NCI-H748 treated with DMSO at 0.1 percent for 48 hours (cell line): ENCODE measurements at regions not wholly inside any gene's neighbourhood (a gene's known extent, or its start where the extent isn't known, plus 50 kb on each side); places are given as distances from the start of the nearest gene placed in this dataset.
"Not testable (repeated sequence)": the region's sequence is repeated elsewhere in the genome, so short reads cannot be mapped to it uniquely, and the experiment has no call there.

Experiments
- DNase-seq: peaks from one replicate; lab custom pipeline; 2025; lab: John Stamatoyannopoulos, UW

DNA sequence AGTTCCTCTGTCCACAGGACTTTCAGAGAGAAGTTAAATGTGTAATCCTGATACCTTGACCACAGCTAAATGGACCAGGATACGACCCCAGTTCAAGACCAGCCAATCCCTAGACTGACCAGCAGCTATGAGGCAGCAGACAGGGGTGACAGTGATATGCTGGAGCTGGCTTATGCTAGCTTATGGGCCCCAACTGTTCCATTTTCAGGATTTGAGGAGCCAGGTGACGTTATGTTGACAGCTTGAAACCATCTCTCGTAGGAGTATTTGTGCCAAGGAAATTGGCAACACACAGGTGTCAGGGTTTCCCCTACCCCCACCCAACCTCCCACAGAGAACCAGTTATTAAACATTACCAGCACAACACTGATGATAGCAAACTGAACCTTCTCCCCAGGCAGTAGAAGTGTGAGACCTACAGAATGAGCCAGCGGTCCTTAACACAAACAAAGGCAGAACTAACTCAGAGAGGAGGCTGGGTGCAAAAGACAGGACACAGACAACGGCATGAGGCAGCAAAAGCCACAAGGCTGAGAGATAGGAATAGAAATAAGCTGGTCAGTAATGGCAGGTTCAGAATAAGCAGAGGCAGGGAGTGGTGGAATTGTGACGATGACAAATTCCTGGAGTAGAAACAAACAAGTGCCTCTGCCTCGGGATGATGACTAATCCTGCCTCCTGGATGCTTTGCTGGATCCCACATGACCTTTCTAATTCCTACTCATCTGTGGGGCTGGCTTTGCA is 85.6 kb upstream of the CPEB2 start:
- DNase-seq, result no peak

DNA sequence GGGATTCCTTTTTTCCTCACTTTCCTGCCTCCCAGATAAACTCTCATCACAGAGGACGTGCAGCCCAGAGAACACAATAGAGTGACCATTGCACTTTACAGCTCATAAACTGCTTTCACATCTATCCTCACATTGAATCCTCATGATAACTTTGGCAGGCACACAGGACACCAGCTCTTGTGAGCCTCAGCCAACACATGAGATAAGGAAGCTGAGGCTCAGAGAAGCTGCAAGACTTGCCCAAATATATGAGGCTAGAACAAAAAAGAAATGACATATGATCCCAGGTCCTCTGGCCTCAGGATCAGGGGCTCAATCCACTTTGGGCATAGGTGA is 85.0 kb upstream of the CPEB2 start:
- DNase-seq, result no peak

DNA sequence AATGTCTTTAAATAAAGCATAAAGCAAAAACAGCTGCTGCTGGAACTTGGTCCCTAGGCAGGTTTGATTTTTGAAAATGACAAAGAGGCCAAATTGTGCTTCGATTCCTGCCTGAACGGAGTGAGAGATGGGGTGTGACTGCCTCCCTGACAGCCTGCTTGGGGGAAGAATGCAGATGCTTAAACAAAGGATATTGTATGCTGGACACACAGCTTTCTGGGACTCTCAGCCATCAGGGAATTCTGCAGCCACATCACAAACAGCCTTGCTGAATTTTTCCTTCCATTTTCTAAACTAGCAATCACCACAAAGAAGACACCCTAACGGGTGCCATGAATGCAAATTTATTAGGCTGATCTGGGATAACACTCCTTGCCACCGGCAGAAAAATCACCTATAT is 83.9 kb upstream of the CPEB2 start:
- no peak for DNase-seq

DNA sequence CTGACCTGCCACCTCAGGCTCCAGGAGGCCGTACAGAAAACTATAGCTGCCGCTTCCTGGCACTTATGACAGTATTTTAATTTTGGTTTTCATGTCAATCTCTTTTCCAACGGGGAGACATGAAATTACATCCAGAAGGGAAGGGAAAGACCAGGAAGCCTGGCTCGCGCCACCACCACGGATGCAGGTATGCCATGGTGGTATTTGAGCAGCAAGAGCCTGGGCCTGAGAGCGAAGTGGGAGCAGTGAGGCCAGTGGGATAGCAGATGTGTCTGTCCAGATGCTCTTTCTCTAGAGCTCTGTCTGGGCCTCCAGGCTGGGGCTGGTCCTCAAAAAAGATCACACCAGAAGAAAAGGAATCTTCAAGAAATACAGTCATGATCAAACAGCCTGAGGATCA is 82.5 kb upstream of the CPEB2 start:
- DNase-seq, result no peak

DNA sequence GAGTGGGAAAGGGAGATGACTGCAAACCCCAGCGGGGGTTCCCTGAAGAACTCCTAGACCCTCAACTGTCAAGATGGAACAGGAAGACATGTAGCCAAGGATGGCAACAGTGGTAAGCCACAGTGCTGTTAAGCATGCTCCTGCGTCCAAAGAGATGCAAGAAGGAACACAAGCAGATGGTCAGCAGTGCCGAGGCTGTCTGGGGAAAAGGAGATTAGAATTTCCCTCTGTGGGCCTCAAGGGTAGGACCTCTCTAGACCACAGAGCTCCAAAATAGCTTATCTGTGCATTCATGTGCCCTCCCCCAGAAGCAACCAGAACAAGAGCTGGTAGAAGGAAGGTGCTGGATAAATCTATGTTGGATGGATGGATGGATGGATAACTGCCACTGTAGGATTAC is 82.0 kb upstream of the CPEB2 start:
- no peak for DNase-seq

DNA sequence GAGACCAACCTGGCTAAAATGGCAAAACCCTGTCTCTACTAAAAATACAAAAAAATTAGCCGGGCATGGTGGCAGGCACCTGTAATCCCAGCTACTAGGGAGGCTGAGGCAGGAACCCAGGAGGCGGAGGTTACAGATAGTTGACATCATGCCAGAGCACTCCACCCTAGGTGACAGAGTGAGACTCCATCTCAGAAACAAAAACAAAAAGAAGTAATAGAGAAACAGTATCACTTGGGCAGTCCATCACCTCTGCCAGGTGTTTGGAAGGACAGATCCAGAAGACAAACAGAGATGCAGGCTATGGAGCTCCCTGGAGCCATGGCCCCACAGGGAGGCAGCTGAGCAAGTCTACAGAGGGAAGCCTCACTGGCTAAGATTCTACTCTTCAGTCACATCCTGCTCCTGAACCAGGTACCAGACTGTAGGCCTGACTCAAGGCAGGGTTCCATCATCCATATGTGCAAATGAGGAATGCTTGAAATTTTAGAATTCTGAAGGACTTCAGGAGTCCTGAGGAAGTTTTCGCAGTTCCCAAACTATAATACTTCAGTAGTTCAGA is 81.4 kb upstream of the CPEB2 start:
- no peak for DNase-seq

DNA sequence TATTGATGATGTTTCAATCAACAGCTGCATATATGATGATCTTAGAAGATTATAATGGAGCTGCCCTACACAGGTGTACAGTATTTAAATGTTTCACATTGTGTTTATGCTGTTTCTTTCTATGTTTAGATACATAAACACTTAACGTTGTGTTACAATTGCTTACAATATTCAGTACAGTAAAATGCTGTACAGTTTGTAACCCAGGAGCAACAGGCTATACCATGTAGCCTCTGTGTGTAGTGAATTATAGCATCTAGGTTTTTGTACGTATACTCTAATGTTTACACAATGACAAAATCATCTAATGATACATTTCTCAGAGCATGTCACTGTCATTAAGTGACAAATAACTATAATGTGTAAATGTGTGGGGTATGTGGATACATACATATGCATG is 80.5 kb upstream of the CPEB2 start:
- not testable (repeated sequence) for DNase-seq

DNA sequence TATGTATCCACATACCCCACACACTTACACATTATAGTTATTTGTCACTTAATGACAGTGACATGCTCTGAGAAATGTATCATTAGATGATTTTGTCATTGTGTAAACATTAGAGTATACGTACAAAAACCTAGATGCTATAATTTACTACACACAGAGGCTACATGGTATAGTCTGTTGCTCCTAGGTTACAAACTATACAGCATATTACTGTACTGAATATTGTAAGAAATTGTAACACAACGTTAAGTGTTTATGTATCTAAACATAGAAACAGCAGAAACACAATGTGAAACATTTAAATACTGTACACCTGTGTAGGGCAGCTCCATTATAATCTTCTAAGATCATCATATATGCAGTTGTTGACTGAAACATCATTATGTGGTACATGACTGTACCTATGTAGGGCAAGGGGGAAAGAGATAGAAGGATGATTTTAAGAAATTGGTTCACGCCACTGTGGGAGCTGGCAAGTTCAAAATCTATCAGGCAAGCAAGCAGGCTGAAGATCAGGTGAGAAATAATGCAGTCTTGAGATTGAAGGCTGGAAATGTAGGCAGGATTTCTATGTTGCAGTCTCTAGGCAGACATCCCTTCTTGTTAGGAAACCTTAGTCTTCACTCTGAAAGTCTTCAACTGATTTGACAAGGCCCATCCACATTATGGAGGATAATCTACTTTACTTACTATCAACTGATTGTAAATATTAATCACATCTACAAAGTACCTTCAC is 78.0 kb upstream of the CPEB2 start:
- no peak for DNase-seq

DNA sequence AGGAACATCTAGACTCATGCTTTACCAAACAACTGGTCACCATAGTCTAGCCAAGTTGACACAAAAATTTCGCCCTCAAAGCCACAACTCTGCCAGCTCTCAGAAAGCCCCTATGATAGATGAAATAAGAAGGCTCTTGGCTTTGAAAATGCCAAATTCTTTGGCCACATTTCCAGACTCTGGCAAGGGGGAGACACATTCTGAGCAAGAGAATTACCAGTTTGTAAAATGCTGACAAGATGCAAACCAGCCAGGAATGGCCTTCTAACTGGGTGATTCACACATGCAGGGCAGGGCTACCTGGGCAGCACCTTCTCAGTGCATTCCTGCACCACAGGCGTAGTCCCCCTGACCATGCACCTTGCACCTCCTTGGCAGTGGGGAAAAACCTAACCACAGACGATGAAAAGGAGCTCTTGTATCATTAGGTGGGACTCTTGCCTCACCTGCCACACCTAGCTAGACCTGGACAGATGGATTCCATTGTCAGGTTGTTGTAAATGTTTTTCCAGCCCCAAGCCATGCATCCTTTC is 77.4 kb upstream of the CPEB2 start:
- no peak for DNase-seq

DNA sequence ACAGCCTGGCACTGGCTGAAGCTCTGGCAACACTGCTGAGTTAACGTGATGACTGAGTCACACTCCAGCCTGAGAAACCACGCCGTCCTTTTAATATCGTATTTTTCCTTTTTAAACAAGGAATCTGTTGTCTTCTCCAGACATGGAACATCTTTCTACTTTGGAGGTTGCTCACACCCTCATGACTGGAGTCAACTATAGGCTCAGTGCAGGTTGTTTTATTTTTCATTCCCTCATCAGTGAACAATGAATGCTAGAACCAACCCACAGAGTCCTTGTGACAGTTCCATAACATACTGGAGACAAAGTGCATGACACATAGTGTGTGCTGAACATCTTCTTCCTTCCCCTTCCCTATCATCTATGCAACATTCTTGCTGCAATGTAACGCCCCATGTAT is 76.8 kb upstream of the CPEB2 start:
- DNase-seq, result no peak

DNA sequence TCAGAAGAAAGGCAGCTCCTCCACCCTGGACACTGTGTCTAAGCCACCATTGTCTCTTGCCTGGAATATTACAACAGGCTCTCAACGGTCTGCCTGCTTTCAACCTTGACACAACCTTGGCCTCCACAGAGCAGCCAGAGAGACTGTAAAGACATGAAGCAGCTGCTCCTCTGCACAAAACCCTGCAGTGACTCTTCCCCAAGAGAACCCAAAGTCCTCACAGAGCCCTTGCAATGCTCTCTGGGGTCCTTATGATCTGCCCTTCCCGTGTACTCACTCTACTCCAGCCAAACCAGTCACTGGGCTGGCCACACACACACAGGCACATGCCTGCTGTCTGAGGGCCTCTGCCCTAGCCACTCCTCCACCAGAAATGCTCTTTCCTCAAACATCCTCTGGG is 75.9 kb upstream of the CPEB2 start:
- DNase-seq, result no peak

DNA sequence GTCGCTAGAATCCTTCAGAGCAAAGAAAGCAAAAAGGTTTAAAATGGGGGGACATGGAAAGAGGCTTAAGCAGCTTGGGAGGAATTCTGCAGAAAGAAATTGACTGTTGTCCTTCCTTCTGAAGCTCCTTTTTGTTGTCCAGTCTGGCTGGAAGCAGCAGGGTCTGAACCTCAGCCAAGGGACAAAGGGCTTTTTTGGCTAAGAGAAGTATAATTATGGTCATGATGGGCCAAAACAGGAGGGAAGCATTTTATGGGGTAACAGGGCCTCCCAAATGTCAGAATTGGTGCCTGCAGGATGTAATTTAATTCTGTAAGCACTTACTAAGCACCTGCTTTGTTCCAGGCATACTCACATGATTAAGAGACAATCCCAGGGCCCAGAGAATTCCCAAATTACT is 74.2 kb upstream of the CPEB2 start:
- DNase-seq, result no peak

DNA sequence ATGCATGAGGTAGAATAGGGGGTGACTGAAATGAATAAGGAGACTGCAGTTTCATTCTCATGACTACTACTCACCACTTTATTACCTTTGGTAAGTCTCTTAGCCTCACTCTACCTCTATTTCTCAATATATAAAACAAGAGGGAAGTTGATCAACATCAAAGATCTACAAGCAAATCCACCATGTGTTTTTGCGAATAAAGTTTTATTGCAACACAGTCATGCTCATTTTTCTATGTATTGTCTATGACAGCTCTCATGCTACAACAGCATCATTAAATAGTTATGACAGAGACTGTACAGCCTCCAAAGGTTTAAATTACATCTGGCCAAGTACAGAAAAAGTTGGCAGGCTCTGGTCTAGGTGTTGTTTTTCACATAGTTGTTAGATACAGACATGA is 72.6 kb upstream of the CPEB2 start:
- no peak for DNase-seq

DNA sequence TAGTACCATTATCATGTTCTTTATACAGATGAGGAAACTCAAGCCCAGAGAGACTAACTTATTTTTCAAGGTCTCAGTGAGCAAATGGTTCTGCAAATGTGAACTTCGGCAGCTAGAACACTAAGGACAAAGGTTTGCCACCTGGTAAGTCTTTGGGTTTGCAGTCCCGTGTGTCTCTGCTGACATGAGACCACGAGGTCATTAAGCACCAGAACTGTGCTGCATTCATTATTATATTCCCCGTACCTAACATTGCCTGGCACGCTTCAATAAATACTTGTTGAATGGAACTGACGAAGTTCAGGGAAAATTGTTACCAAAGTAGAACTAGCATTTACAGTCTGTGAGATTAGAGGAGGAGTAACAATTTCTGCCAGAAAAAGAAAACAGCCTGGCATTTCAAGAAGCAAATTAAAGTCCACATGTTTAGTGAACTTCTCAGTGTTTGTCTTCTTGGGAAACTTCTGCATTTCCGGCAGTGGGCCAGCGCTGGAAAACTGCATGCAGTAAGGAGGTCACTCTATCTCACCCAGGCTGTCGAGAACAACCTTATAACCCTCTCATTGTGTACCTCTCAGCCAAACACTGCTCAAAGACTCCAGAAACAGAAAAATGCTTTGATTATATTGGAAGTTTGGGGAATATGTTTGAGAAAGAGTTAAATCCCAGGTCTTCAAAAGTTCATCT is 67.4 kb upstream of the CPEB2 start:
- DNase-seq, result no peak

DNA sequence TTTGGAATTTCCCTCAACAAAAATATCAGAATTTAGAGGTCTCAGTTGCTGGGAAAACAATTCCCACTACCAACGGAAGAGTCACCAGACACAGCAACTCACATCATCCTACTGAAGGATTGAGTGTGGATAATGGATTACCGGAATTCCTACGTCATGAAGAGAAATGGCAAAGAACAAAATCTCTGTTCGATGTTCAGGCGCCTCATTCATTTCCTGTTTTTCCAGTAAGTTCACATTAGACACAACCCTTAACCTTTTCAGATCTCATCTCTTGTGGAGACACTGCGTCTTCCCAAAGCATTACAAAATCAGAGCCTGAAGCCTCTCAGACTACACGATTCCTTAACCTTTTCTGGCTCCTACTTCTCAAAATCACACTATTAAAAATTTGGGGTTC is 58.5 kb upstream of the CPEB2 start:
- DNase-seq, result no peak

DNA sequence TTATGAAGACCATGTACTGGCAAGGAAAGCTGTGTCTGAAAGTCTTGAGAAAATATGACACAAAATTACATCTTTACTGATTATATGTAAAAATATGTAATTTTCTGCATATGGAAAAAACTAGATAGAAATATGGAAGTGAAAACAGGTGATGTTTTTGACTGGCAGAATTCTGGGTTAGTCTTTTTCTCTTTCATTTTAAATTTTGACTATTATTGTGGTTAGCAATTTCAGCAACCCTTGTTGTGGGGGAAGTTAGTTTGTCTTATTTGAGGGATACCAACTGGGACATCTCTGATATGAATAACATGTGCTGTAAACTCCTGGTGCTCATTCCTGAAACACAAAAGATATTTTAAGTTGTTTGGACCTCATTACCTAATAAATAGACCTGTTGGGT is 49.9 kb upstream of the CPEB2 start:
- DNase-seq, result no peak
